ENCODE measurements at regions not wholly inside any gene's neighbourhood (a gene's known extent, or its start where the extent isn't known, plus 50 kb on each side); places are given as distances from the start of the nearest gene placed in this dataset.
"Not testable (repeated sequence)": the region's sequence is repeated elsewhere in the genome, so short reads cannot be mapped to it uniquely, and the experiment has no call there.

GRCh38 chr6:97712751-97713150, 429.7 kb upstream of the MMS22L start:
- H3K36me3 Mint-ChIP-seq (ENCODE audit: low read depth) = no peaks in the 10 kb centered on the region
- no peaks in the 10 kb centered on the region for H3K4me1 Mint-ChIP-seq (ENCODE audit: low read depth)
- no peaks in the 10 kb centered on the region for H3K27me3 Mint-ChIP-seq (ENCODE audit: low read depth)
- no peak overlapping the region for H3K4me3 Mint-ChIP-seq
- DNase-seq (no peak), ATAC-seq (no peak)
- ChIA-PET POLR2A (no interaction called here), CTCF (no interaction called here)
- H3K27ac Mint-ChIP-seq = no peak overlapping the region
- H3K9me3 Mint-ChIP-seq (ENCODE audit: insufficient read depth) = no peaks in the 10 kb centered on the region

DNA sequence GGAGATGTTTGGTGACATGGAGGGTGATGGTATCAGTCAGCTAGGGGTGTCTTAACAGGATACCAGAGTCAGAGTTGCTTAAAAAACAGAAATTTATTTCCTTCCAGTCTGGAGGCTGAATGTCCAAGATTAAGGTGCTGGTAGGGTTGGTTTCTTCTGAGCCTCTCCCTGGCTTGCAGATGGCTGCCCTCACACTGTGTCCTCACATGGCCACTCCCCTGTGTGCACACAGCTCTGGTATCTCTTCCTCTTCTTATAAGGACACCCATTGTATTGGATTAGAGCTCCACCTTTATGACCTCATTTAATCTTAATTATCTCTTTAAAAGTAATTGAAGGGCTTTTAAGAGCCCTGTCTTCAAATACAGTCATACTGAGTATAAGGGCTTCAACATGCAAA, 431.8 kb upstream of the MMS22L start:
- no peaks in the 10 kb centered on the region for H3K27me3 Mint-ChIP-seq (ENCODE audit: low read depth)
- CTCF ChIA-PET = no interaction called here
- no peaks in the 10 kb centered on the region for H3K9me3 Mint-ChIP-seq (ENCODE audit: insufficient read depth)
- H3K4me3 Mint-ChIP-seq = no peak overlapping the region
- H3K27ac Mint-ChIP-seq = no peak overlapping the region
- H3K4me1 Mint-ChIP-seq (ENCODE audit: low read depth) = no peaks in the 10 kb centered on the region
- DNase-seq (no peak), ATAC-seq (no peak)
- POLR2A ChIA-PET = no interaction called here
- no peaks in the 10 kb centered on the region for H3K36me3 Mint-ChIP-seq (ENCODE audit: low read depth)

- DNase-seq = no peak
- no peaks in the 10 kb centered on the region for H3K36me3 Mint-ChIP-seq (ENCODE audit: low read depth)
- no peak overlapping the region for H3K4me3 Mint-ChIP-seq
- no peak overlapping the region for H3K27ac Mint-ChIP-seq
- ChIA-PET POLR2A (no interaction called here), CTCF (no interaction called here)
- H3K9me3 Mint-ChIP-seq (ENCODE audit: insufficient read depth) = no peaks in the 10 kb centered on the region
- no peak for ATAC-seq
- no peaks in the 10 kb centered on the region for H3K4me1 Mint-ChIP-seq (ENCODE audit: low read depth)
- H3K27me3 Mint-ChIP-seq (ENCODE audit: low read depth) = no peaks in the 10 kb centered on the region
Observed at GRCh38 chr6:97717086-97717485, 434.1 kb upstream of the MMS22L start.

DNA sequence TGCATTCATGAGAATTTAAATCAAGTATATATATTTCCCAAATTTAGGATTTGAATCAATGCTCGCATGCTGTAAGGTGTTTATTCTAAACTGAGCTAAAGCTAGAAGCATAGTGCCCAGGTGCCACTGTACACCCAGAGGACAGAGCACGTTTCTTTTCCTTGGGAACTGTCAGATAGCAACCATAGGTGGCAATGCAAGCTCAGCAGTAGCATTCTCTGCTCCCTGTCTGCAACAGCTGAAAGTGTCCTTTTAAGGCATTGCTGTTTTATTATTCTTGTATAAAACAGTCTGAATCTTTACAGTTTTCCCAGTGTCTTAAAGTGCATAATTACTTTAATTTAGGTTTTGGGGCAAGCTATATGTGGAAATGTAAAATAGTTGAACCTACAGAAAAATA, 443.4 kb upstream of the MMS22L start:
- no peaks in the 10 kb centered on the region for H3K4me1 Mint-ChIP-seq (ENCODE audit: low read depth)
- H3K27me3 Mint-ChIP-seq (ENCODE audit: low read depth) = no peaks in the 10 kb centered on the region
- H3K36me3 Mint-ChIP-seq (ENCODE audit: low read depth) = no peaks in the 10 kb centered on the region
- DNase-seq (no peak), ATAC-seq (no peak)
- CTCF ChIA-PET = no interaction called here
- no peak overlapping the region for H3K4me3 Mint-ChIP-seq
- no peaks in the 10 kb centered on the region for H3K9me3 Mint-ChIP-seq (ENCODE audit: insufficient read depth)
- H3K27ac Mint-ChIP-seq = no peak overlapping the region
- POLR2A ChIA-PET = no interaction called here

GRCh38 chr6:97732045-97732444, 449.0 kb upstream of the MMS22L start:
- H3K27ac Mint-ChIP-seq = no peak overlapping the region
- H3K4me3 Mint-ChIP-seq = no peak overlapping the region
- ATAC-seq (no peak), DNase-seq (no peak)
- no peaks in the 10 kb centered on the region for H3K4me1 Mint-ChIP-seq (ENCODE audit: low read depth)
- CTCF ChIA-PET = no interaction called here
- H3K9me3 Mint-ChIP-seq (ENCODE audit: insufficient read depth) = no peaks in the 10 kb centered on the region
- POLR2A ChIA-PET = no interaction called here
- no peaks in the 10 kb centered on the region for H3K36me3 Mint-ChIP-seq (ENCODE audit: low read depth)
- H3K27me3 Mint-ChIP-seq (ENCODE audit: low read depth) = no peaks in the 10 kb centered on the region

DNA sequence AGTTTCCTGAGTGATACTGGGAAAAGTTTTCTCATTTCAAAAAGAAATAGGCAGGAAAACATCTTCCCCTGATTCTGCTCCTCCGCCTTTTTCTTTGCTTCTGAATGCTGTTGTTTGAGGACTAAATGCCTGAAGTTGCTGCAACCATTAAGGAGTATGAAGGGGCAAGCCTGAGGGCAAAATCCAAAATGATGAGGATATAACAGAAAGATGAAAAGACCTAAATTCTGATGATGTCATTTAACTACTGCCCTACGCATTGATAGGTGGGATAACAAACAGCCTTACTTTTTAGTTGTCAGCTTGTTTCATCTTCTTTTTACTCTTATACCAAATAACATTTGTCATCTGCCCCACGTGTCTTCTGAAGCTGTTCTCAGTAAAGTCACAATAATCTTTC, 474.6 kb upstream of the MMS22L start:
- ChIA-PET POLR2A (no interaction called here), CTCF (no interaction called here)
- Mint-ChIP-seq H3K36me3 (ENCODE audit: low read depth) (no peaks in the 10 kb centered on the region), H3K4me1 (ENCODE audit: low read depth) (no peaks in the 10 kb centered on the region), H3K4me3 (no peak overlapping the region), H3K27me3 (ENCODE audit: low read depth) (no peaks in the 10 kb centered on the region), H3K9me3 (ENCODE audit: insufficient read depth) (no peaks in the 10 kb centered on the region), H3K27ac (no peak overlapping the region)
- ATAC-seq = no peak
- no peak for DNase-seq

DNA sequence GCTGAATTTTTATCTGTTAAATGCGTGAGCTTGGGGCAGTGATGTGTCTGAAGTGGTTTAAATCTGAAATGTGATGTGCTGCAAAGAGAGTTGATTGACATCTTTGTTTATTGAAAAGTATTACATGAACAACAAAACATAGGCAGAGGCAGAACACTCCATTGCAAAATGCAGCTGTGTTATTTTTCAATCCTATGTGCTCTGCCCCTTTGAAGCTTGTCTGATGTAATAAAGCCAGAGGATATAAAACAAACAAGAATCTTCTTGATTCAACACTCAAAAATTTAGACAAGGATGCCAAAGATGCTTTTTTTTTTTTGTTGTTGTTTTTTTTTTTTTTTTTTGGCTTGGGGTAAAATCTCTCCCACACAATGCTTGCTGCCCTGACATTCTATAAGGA, 482.4 kb upstream of the MMS22L start:
- H3K36me3 Mint-ChIP-seq (ENCODE audit: low read depth) = no peaks in the 10 kb centered on the region
- no peak overlapping the region for H3K4me3 Mint-ChIP-seq
- H3K4me1 Mint-ChIP-seq (ENCODE audit: low read depth) = no peaks in the 10 kb centered on the region
- ATAC-seq (no peak), DNase-seq (no peak)
- no peak overlapping the region for H3K27ac Mint-ChIP-seq
- no peaks in the 10 kb centered on the region for H3K27me3 Mint-ChIP-seq (ENCODE audit: low read depth)
- POLR2A ChIA-PET = no interaction called here
- CTCF ChIA-PET = no interaction called here
- H3K9me3 Mint-ChIP-seq (ENCODE audit: insufficient read depth) = no peaks in the 10 kb centered on the region

DNA sequence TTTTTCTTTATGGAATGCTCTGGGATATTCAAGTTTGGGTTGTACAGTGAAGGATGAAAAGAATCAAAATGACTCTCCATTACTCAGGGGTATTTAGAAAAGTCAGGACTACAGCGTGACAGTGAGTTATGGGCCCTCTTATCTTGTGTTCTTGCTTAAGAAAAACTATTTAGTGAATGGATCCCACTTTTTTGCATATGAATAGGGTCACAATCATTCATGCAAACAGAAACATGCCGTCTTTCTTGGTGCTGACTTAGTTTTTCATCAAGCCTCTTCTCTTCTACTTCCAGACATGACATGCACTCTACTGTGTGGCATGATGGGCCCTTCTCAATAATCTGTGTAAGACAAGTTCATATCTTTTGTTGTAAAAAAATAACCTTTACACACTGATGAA, 488.4 kb upstream of the MMS22L start:
- Mint-ChIP-seq H3K27me3 (ENCODE audit: low read depth) (no peaks in the 10 kb centered on the region), H3K4me1 (ENCODE audit: low read depth) (no peaks in the 10 kb centered on the region)
- ATAC-seq = no peak

GRCh38 chr6:97775012-97775411, 492.0 kb upstream of the MMS22L start:
- Mint-ChIP-seq H3K27me3 (ENCODE audit: low read depth) (no peaks in the 10 kb centered on the region), H3K4me3 (no peak overlapping the region), H3K4me1 (ENCODE audit: low read depth) (no peaks in the 10 kb centered on the region), H3K36me3 (ENCODE audit: low read depth) (no peaks in the 10 kb centered on the region), H3K9me3 (ENCODE audit: insufficient read depth) (no peaks in the 10 kb centered on the region), H3K27ac (no peak overlapping the region)
- DNase-seq (no peak), ATAC-seq (no peak)
- CTCF ChIA-PET = no interaction called here
- POLR2A ChIA-PET = no interaction called here

More for the DNA sequence above, 488.4 kb upstream of the MMS22L start:
- Mint-ChIP-seq H3K4me3 (no peak overlapping the region), H3K27ac (no peak overlapping the region), H3K9me3 (ENCODE audit: insufficient read depth) (no peaks in the 10 kb centered on the region), H3K36me3 (ENCODE audit: low read depth) (no peaks in the 10 kb centered on the region)
- CTCF ChIA-PET = no interaction called here
- DNase-seq = no peak
- POLR2A ChIA-PET = no interaction called here

GRCh38 chr6:97778290-97779038, 495.4 kb upstream of the MMS22L start:
- Mint-ChIP-seq H3K4me3 (no peak overlapping the region), H3K36me3 (ENCODE audit: low read depth) (no peaks in the 10 kb centered on the region), H3K9me3 (ENCODE audit: insufficient read depth) (no peaks in the 10 kb centered on the region), H3K4me1 (ENCODE audit: low read depth) (no peaks in the 10 kb centered on the region), H3K27ac (no peak overlapping the region), H3K27me3 (ENCODE audit: low read depth) (no peaks in the 10 kb centered on the region)
- ChIA-PET CTCF (no interaction called here), POLR2A (no interaction called here)
- DNase-seq = no peak
- no peak for ATAC-seq

DNA sequence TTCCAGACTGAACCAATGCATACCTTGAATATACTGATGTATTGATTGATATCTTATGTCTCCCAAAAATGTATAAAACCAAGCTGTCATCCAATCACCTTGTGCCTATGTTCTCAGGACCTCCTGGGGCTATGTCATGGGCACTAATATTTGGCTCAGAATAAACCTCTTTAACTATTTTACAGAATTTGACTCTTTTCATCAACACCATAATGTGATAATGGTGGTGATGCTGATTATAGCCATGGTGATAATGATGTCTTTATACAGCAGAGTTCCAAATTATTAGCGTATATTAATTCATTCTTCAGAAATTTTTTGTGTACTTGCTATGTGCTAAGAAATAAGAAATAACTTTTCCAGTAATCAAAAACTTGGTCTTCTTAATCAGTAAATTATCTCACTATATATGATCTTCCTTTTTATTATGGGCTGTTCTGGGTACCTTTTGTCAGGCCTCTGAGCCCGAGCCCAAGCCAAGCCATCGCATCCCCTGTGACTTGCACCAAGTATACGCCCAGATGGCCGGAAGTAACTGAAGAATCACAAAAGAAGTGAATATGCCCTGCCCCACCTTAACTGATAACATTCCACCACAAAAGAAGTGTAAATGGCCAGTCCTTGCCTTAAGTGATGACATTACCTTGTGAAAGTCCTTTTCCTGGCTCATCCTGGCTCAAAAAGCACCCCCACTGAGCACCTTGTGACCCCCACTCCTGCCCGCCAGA, 496.2 kb upstream of the MMS22L start:
- H3K9me3 Mint-ChIP-seq (ENCODE audit: insufficient read depth); H3K36me3 Mint-ChIP-seq (ENCODE audit: low read depth); CTCF ChIA-PET; ATAC-seq; H3K27me3 Mint-ChIP-seq (ENCODE audit: low read depth); POLR2A ChIA-PET; H3K27ac Mint-ChIP-seq; H3K4me3 Mint-ChIP-seq; H3K4me1 Mint-ChIP-seq (ENCODE audit: low read depth); DNase-seq: not testable (repeated sequence)

GRCh38 chr6:97790926-97791590, 508.0 kb upstream of the MMS22L start:
- Mint-ChIP-seq H3K36me3 (ENCODE audit: low read depth) (no peaks in the 10 kb centered on the region), H3K9me3 (ENCODE audit: insufficient read depth) (no peaks in the 10 kb centered on the region), H3K27me3 (ENCODE audit: low read depth) (no peaks in the 10 kb centered on the region), H3K4me1 (ENCODE audit: low read depth) (no peaks in the 10 kb centered on the region), H3K27ac (no peak overlapping the region), H3K4me3 (no peak overlapping the region)
- ChIA-PET CTCF (no interaction called here), POLR2A (no interaction called here)
- DNase-seq = no peak
- ATAC-seq = no peak
